ENCODE measurements at regions not wholly inside any gene's neighbourhood (a gene's known extent, or its start where the extent isn't known, plus 50 kb on each side); places are given as distances from the start of the nearest gene placed in this dataset.

- H2AFZ ChIP-seq (ENCODE audit: low read length): no peak overlapping the region
- H3K4me2 ChIP-seq (ENCODE audit: low read depth, low read length, poor library complexity, severe bottlenecking): peak overlapping the region; percentile 62
- H3K9me3 ChIP-seq (ENCODE audit: insufficient read depth, low read depth, low read length): no peaks in the 10 kb centered on the region
- no peaks in the 10 kb centered on the region for H3K79me2 ChIP-seq (ENCODE audit: insufficient read depth, low read length)
- peaks cover 65% of the 10 kb centered on the region for H3K4me1 ChIP-seq (ENCODE audit: insufficient read depth, low read length, poor library complexity, severe bottlenecking)
- H4K20me1 ChIP-seq (ENCODE audit: insufficient read depth, low read length, poor library complexity, severe bottlenecking): no peaks in the 10 kb centered on the region
- peaks cover 18% of the 10 kb centered on the region; the same call in 1 of the 2 replicates for H3F3A ChIP-seq (ENCODE audit: low read depth)
- TF ChIP-seq EZH2phosphoT487 (IDR thresholded peaks at IDR 0.05; ENCODE audit: borderline replicate concordance): no peak
- TF ChIP-seq, protein P1, sequence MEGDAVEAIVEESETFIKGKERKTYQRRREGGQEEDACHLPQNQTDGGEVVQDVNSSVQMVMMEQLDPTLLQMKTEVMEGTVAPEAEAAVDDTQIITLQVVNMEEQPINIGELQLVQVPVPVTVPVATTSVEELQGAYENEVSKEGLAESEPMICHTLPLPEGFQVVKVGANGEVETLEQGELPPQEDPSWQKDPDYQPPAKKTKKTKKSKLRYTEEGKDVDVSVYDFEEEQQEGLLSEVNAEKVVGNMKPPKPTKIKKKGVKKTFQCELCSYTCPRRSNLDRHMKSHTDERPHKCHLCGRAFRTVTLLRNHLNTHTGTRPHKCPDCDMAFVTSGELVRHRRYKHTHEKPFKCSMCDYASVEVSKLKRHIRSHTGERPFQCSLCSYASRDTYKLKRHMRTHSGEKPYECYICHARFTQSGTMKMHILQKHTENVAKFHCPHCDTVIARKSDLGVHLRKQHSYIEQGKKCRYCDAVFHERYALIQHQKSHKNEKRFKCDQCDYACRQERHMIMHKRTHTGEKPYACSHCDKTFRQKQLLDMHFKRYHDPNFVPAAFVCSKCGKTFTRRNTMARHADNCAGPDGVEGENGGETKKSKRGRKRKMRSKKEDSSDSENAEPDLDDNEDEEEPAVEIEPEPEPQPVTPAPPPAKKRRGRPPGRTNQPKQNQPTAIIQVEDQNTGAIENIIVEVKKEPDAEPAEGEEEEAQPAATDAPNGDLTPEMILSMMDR (conservative IDR thresholded peaks at IDR 0.05; ENCODE audit: low read length): no peak
- peak overlapping the region; percentile 8 for H3K4me3 ChIP-seq (ENCODE audit: low read length, poor library complexity, severe bottlenecking)
- no peaks in the 10 kb centered on the region for H3K27me3 ChIP-seq (ENCODE audit: insufficient read depth, low read length, poor library complexity, severe bottlenecking)
- H3K9me2 ChIP-seq (replicated peaks; ENCODE audit: low read depth, low read length): no peaks in the 10 kb centered on the region
- H3K36me3 ChIP-seq (ENCODE audit: insufficient read depth, low read length): no peaks in the 10 kb centered on the region
- H3K9ac ChIP-seq (ENCODE audit: low read depth, low read length, poor library complexity, severe bottlenecking): peak overlapping the region; percentile 30
Observed at GRCh38 chr5:74258314-74258665, 382.2 kb downstream of the ENC1 start.

- no peaks in the 10 kb centered on the region for H3K9me2 ChIP-seq (replicated peaks; ENCODE audit: low read depth, low read length)
- peak overlapping the region; percentile 8 for H3K4me3 ChIP-seq (ENCODE audit: low read length, poor library complexity, severe bottlenecking)
- H4K20me1 ChIP-seq (ENCODE audit: insufficient read depth, low read length, poor library complexity, severe bottlenecking): no peaks in the 10 kb centered on the region
- peaks cover 68% of the 10 kb centered on the region for H3K4me1 ChIP-seq (ENCODE audit: insufficient read depth, low read length, poor library complexity, severe bottlenecking)
- peak overlapping the region; percentile 62 for H3K4me2 ChIP-seq (ENCODE audit: low read depth, low read length, poor library complexity, severe bottlenecking)
- no peaks in the 10 kb centered on the region for H3K27me3 ChIP-seq (ENCODE audit: insufficient read depth, low read length, poor library complexity, severe bottlenecking)
- no peaks in the 10 kb centered on the region for H3K36me3 ChIP-seq (ENCODE audit: insufficient read depth, low read length)
- H3F3A ChIP-seq (ENCODE audit: low read depth): peaks cover 18% of the 10 kb centered on the region; the same call in 1 of the 2 replicates
- no peak for TF ChIP-seq EZH2phosphoT487 (IDR thresholded peaks at IDR 0.05; ENCODE audit: borderline replicate concordance)
- TF ChIP-seq, protein P1 (conservative IDR thresholded peaks at IDR 0.05; ENCODE audit: low read length): no peak
- peak overlapping the region; percentile 30 for H3K9ac ChIP-seq (ENCODE audit: low read depth, low read length, poor library complexity, severe bottlenecking)
- H3K79me2 ChIP-seq (ENCODE audit: insufficient read depth, low read length): no peaks in the 10 kb centered on the region
- H3K9me3 ChIP-seq (ENCODE audit: insufficient read depth, low read depth, low read length): no peaks in the 10 kb centered on the region
- H2AFZ ChIP-seq (ENCODE audit: low read length): no peak overlapping the region
Observed at GRCh38 chr5:74257645-74258313, 382.7 kb downstream of the ENC1 start.

DNA sequence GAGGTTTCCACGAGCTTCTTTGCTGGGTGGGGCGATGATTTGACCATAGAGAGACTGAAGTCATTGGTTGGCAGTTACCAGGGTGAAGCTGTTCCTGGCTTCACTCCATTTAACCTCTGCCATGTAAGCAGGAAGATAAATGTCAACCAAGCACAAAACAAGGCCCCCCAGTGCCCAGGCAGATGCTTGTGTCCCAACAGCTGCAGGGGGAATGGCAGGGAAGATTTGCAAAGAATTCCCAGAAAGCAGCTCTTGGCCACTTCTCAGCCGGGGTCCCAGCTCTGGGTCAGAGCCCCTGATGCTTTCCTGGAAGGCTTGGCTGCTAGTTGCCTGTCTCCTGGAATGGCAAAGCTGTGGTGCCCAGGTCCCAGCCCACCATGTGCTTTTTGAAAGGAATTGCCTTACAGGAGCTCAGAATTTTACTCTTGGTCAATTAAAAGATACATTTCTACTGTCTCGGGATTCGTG lies 383.4 kb downstream of the ENC1 start:
- Histone ChIP-seq H3F3A (ENCODE audit: low read depth) (peaks cover 18% of the 10 kb centered on the region; the same call in 1 of the 2 replicates), H3K9me2 (replicated peaks; ENCODE audit: low read depth, low read length) (no peaks in the 10 kb centered on the region), H3K9me3 (ENCODE audit: insufficient read depth, low read depth, low read length) (no peaks in the 10 kb centered on the region), H4K20me1 (ENCODE audit: insufficient read depth, low read length, poor library complexity, severe bottlenecking) (no peaks in the 10 kb centered on the region), H3K4me3 (ENCODE audit: low read length, poor library complexity, severe bottlenecking) (peak overlapping the region; percentile 8), H3K4me1 (ENCODE audit: insufficient read depth, low read length, poor library complexity, severe bottlenecking) (peaks cover 62% of the 10 kb centered on the region), H3K36me3 (ENCODE audit: insufficient read depth, low read length) (no peaks in the 10 kb centered on the region), H3K79me2 (ENCODE audit: insufficient read depth, low read length) (no peaks in the 10 kb centered on the region), H3K4me2 (ENCODE audit: low read depth, low read length, poor library complexity, severe bottlenecking) (peak overlapping the region; percentile 62), H3K27me3 (ENCODE audit: insufficient read depth, low read length, poor library complexity, severe bottlenecking) (no peaks in the 10 kb centered on the region), H2AFZ (ENCODE audit: low read length) (no peak overlapping the region), H3K9ac (ENCODE audit: low read depth, low read length, poor library complexity, severe bottlenecking) (peak overlapping the region; percentile 12)
- no peak for TF ChIP-seq EZH2phosphoT487 (IDR thresholded peaks at IDR 0.05; ENCODE audit: borderline replicate concordance)
- TF ChIP-seq, protein P1 (conservative IDR thresholded peaks at IDR 0.05; ENCODE audit: low read length): no peak

All from Loucy (cell line).